Colonic mucosa (tissue), 4 donors: ENCODE measurements at regions not wholly inside any gene's neighbourhood (a gene's known extent, or its start where the extent isn't known, plus 50 kb on each side); places are given as distances from the start of the nearest gene placed in this dataset.

ENCODE experiments used
- DNase-seq: peaks from one replicate; pipeline ENCODE4 v3.0.0-alpha.2; 2020
- H3K27ac ChIP-seq: fragments of 200-600 bp; one replicate; pipeline ENCODE4 v1.8.0; 2021
- H3K27me3 ChIP-seq: fragments of 200-600 bp; one replicate; pipeline ENCODE4 v1.8.0; 2021
- H3K36me3 ChIP-seq: fragments of 200-600 bp; one replicate; pipeline ENCODE4 v1.8.0; 2021
- H3K4me1 ChIP-seq: fragments of 200-600 bp; one replicate; pipeline ENCODE4 v1.8.0; 2021; ENCODE audit warnings: mild to moderate bottlenecking
- H3K4me3 ChIP-seq: fragments of 200-600 bp; one replicate; pipeline ENCODE4 v1.8.0; 2021
- H3K9ac ChIP-seq, 2 donors: one replicate each; pipeline ENCODE4 v1.7.0; 2013; ENCODE audit warnings: control low read depth in 2 of 2, low read depth in 2 of 2, low read length in 2 of 2
- H3K9me3 ChIP-seq: fragments of 200-600 bp; one replicate; pipeline ENCODE4 v1.8.0; 2021
- intact Hi-C: fragments of 100-400 bp; cut with DNase I; formaldehyde crosslinking; loops from one replicate; pipeline ENCODE4 v1.14.1; 2022
- TF ChIP-seq, protein P1 (sequence below): fragments of 200-600 bp; IDR thresholded peaks from one replicate; pipeline ENCODE4 v1.8.0; 2022; ENCODE audit warnings: antibody characterized with exemption, mild to moderate bottlenecking
- donor health status: healthy.
- donor health status: DM: no; HTN: no; CAD: no.
- donor health status: DM: no; HTN: no; CAD: no.

DNA sequence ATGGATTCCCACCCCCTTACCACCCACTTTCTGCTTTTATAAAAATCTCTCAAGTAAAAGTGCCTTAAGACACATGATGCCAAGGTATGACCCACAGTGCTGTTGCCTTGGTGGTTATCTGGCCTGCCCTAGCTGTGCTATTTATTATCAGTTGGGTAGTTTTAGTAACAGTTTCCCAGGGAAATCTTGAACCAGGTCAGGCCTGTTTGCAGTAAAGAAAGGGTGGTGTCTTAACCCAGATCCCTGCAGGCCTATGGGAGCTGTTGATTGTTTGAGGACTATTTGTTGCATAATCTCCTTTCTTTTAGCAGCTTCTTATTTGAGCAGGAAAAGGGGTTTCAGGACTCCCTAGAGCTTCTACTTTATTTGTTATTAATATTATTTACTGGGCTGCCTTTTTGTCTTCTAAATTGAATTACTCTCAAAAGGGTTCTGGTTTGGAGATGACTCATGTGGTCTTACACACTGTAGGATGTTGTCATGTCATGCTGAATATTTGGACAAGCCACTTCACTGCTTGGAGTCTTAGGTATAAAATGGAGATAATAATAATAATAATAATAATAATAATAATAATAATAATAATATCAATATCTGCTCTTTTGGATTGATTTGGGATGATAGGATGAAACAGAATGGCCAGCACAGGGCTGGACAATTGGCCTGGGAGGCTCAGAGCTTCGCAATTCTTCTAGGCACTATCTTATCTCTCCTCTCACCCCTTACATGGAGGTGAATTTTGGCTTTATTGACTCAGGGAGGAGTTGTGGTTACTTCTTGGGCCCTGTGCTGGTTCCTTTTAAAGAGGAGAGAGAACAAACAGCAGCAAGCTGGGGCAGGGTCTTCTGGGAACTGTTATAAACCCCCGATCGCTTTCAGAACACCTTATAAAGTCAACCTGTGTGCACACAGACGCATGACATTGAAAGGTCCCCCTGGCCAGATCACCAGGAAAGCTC lies 252.1 kb downstream of the PRDM2 start:
- no peak overlapping the region for H3K27ac ChIP-seq
- H3K9ac ChIP-seq = no peak overlapping the region
- H3K27me3 ChIP-seq = no peaks in the 10 kb centered on the region
- TF ChIP-seq, protein P1, sequence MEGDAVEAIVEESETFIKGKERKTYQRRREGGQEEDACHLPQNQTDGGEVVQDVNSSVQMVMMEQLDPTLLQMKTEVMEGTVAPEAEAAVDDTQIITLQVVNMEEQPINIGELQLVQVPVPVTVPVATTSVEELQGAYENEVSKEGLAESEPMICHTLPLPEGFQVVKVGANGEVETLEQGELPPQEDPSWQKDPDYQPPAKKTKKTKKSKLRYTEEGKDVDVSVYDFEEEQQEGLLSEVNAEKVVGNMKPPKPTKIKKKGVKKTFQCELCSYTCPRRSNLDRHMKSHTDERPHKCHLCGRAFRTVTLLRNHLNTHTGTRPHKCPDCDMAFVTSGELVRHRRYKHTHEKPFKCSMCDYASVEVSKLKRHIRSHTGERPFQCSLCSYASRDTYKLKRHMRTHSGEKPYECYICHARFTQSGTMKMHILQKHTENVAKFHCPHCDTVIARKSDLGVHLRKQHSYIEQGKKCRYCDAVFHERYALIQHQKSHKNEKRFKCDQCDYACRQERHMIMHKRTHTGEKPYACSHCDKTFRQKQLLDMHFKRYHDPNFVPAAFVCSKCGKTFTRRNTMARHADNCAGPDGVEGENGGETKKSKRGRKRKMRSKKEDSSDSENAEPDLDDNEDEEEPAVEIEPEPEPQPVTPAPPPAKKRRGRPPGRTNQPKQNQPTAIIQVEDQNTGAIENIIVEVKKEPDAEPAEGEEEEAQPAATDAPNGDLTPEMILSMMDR = no peak
- H3K4me1 ChIP-seq = no peaks in the 10 kb centered on the region
- no peak overlapping the region for H3K4me3 ChIP-seq
- H3K36me3 ChIP-seq = no peaks in the 10 kb centered on the region
- intact Hi-C loops = no loop called here
- H3K9me3 ChIP-seq = no peaks in the 10 kb centered on the region
- no peak for DNase-seq

DNA sequence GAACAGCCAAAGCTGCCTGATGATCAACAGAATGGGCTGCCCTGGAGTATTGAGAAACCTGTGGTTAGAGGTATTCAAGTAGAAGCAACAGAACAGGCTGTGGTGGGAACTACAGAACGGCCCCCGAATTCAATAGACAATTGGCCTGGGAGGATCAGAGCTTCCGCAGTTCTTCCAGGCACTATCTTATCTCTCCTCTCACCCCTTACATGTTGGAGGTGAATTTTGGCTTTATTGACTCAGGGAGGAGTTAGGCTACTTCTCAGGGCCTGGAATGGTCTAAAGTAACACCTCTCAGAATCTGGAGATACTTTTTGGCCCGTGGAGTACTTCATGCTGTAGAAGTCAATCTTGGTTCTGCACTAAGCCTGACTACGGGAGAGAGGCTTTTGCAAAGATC lies 253.0 kb downstream of the PRDM2 start:
- H3K27ac ChIP-seq = no peak overlapping the region
- H3K4me1 ChIP-seq = no peaks in the 10 kb centered on the region
- H3K9me3 ChIP-seq = no peaks in the 10 kb centered on the region
- DNase-seq = no peak
- intact Hi-C loops = no loop called here
- TF ChIP-seq, protein P1 = no peak
- H3K9ac ChIP-seq = no peak overlapping the region
- H3K36me3 ChIP-seq = no peaks in the 10 kb centered on the region
- H3K27me3 ChIP-seq = no peaks in the 10 kb centered on the region
- H3K4me3 ChIP-seq = no peak overlapping the region

DNA sequence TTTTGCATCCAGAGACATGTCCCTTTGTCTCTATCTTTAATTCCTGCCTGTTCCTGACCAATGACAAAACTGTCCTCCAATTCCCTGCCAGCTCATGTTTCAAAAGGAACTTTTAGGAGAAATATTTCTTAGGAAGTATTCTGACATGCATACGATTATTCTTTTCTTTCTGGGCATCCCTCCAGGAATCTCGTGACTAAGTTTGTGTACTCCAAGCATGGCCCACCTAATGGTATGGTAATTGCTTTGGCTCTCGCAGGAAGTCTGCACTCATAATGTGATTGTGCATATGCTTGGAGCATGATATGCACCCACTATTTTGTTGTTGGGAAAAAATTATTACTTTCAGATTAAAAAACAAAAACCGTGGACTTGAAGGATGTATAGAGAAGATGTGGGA lies 256.4 kb downstream of the PRDM2 start:
- Histone ChIP-seq H3K4me3 (no peak overlapping the region), H3K36me3 (no peaks in the 10 kb centered on the region), H3K27ac (no peak overlapping the region), H3K9me3 (no peaks in the 10 kb centered on the region), H3K27me3 (no peaks in the 10 kb centered on the region), H3K4me1 (no peaks in the 10 kb centered on the region), H3K9ac (no peak overlapping the region)
- TF ChIP-seq, protein P1 = no peak
- intact Hi-C loops = no loop called here
- DNase-seq = no peak

DNA sequence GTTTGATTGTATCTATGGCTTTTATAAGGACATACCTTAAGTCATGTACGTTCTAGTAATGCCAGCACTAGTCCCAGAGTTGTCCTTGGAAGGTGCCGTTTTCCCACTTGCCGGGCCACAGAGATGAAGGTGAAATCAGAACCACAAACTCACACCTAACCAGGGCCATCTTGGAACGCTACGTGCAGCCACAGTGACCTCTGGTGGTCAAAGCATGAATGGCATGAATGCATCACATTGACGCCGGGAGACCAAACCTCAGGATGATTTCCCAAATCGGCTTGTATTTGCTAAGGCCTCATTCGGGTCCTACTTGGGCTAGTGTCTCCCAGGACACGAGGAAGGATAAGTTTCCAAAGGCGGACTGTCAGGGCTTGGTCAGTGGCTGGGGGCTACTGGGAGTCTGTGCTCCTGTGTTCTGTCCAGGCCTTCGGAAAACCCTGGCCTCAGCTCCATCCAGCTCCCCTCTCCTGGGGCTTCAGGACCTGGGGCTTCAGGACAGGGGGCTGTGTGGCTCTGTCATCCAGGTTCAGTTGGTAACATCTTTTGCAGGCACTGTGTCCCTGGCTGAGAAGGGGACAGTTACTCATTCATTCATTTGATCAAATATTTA lies 260.5 kb downstream of the PRDM2 start:
- DNase-seq = peak; percentile 84
- intact Hi-C loops = loop anchor here (2.0 to 10.0 kb wide), 3 partner anchors 132 to 1134 kb away; no protein-coding TSS in a partner anchor
- Histone ChIP-seq H3K9ac (no peak overlapping the region), H3K9me3 (no peaks in the 10 kb centered on the region), H3K27ac (no peak overlapping the region), H3K4me3 (no peak overlapping the region), H3K36me3 (no peaks in the 10 kb centered on the region), H3K4me1 (no peaks in the 10 kb centered on the region), H3K27me3 (no peaks in the 10 kb centered on the region)
- TF ChIP-seq, protein P1 = peak; percentile 91

DNA sequence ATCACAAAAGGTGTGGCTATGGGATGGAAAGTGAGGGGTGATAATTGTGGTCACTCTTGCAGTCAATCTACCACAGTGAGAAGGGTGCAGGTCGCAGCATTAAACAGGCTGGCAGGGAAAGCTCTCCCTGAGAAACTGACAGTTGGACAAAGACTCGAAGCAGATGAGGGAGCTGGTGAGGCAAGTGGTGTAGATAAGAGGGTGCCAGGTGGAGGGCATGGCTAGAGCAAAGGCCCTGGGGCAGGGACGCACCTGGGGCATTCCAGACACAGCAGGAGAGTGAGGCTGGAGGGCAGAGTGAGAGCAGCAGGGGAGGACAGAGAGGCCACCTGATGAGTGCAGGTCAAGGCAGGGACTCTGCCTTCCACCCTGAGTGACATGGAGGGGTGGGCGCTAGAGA lies 264.8 kb downstream of the PRDM2 start:
- Histone ChIP-seq H3K9ac (no peak overlapping the region), H3K4me3 (no peak overlapping the region), H3K4me1 (no peaks in the 10 kb centered on the region), H3K36me3 (no peaks in the 10 kb centered on the region), H3K27ac (no peak overlapping the region), H3K9me3 (no peaks in the 10 kb centered on the region), H3K27me3 (no peaks in the 10 kb centered on the region)
- TF ChIP-seq, protein P1 = no peak
- DNase-seq = no peak
- intact Hi-C loops = loop anchor here (5.0 to 10.0 kb wide), 2 partner anchors 768 to 1130 kb away; no protein-coding TSS in a partner anchor
